ENCODE measurements at regions not wholly inside any gene's neighbourhood (a gene's known extent, or its start where the extent isn't known, plus 50 kb on each side); places are given as distances from the start of the nearest gene placed in this dataset.

- TF ChIP-seq CTCF (IDR thresholded peaks at IDR 0.05; ENCODE audit: insufficient read depth, low read length, poor library complexity, severe bottlenecking): no peak
- TF ChIP-seq EZH2phosphoT487 (conservative IDR thresholded peaks at IDR 0.05; ENCODE audit: low read length): no peak
These were observed 408.4 kb downstream of the ETV1 start for GRCh38 chr7:13581097-13581496.

Data from SU-DHL-6 (cell line).